ENCODE measurements at regions not wholly inside any gene's neighbourhood (a gene's known extent, or its start where the extent isn't known, plus 50 kb on each side); places are given as distances from the start of the nearest gene placed in this dataset.

- no peak for TF ChIP-seq CTCF (conservative IDR thresholded peaks at IDR 0.05; ENCODE audit: low read depth in 2 of 2)
- TF ChIP-seq NANOG (IDR thresholded peaks at IDR 0.05; ENCODE audit: borderline replicate concordance): no peak
- no peak for TF ChIP-seq EZH2phosphoT487 (IDR thresholded peaks at IDR 0.05; ENCODE audit: unreplicated experiment)
- no peak for TF ChIP-seq EZH2 (IDR thresholded peaks at IDR 0.05; ENCODE audit: low read depth, unreplicated experiment)
- no peak for TF ChIP-seq POLR2AphosphoS5 (IDR thresholded peaks at IDR 0.05; ENCODE audit: low read depth)
- TF ChIP-seq ZNF462 (CRISPR knock-in tag; IDR thresholded peaks at IDR 0.05): no peak
- TF ChIP-seq JUNB (IDR thresholded peaks at IDR 0.05; ENCODE audit: unreplicated experiment): no peak
- TF ChIP-seq STAT1 (IDR thresholded peaks at IDR 0.05; ENCODE audit: unreplicated experiment): no peak
- TF ChIP-seq REST (IDR thresholded peaks at IDR 0.05; ENCODE audit: unreplicated experiment): no peak
Observed at GRCh38 chr5:92421942-92422341, 1038.8 kb upstream of the ARRDC3 start.

Measured in GM23338 (cell line).